OCI-M1 (cell line): ENCODE measurements at regions not wholly inside any gene's neighbourhood (a gene's known extent, or its start where the extent isn't known, plus 50 kb on each side); places are given as distances from the start of the nearest gene placed in this dataset.

Experiments
- DNase-seq: peaks from one replicate; lab custom pipeline; 2025; lab: John Stamatoyannopoulos, UW

- DNase-seq, result no peak
Observed at GRCh38 chrX:10393241-10393640, 227.1 kb downstream of the MID1 start.

GRCh38 chrX:10393899-10394298 lies 226.5 kb downstream of the MID1 start:
- DNase-seq, result no peak

- peak; percentile 6 for DNase-seq
Observed at GRCh38 chrX:10395179-10395578, 225.2 kb downstream of the MID1 start.
